Mesothelial cell of epicardium (in vitro differentiated cells): ENCODE measurements at regions not wholly inside any gene's neighbourhood (a gene's known extent, or its start where the extent isn't known, plus 50 kb on each side); places are given as distances from the start of the nearest gene placed in this dataset.
"Not testable (repeated sequence)": the region's sequence is repeated elsewhere in the genome, so short reads cannot be mapped to it uniquely, and the experiment has no call there.

ENCODE experiments used
- DNase-seq, 2 experiments: peaks; one replicate each; pipeline ENCODE4 v3.0.0; 2021; ENCODE audit warnings: low spot score in 2 of 2; ENCODE audit not compliant: unreplicated experiment in 2 of 2
- H3K27ac Mint-ChIP-seq: 2 replicates; pipeline ENCODE4 v1.8.0; 2021; ENCODE audit warnings: mixed read lengths
- H3K27me3 Mint-ChIP-seq: 2 replicates; pipeline ENCODE4 v1.8.0; 2021; ENCODE audit warnings: low read depth, mixed read lengths
- H3K36me3 Mint-ChIP-seq: 2 replicates; pipeline ENCODE4 v1.8.0; 2021; ENCODE audit warnings: mixed read lengths
- H3K4me1 Mint-ChIP-seq: 2 replicates; pipeline ENCODE4 v1.8.0; 2021; ENCODE audit warnings: mixed read lengths
- H3K4me3 Mint-ChIP-seq: 2 replicates; pipeline ENCODE4 v1.8.0; 2021; ENCODE audit warnings: mild to moderate bottlenecking, moderate library complexity, mixed read lengths
- H3K9me3 Mint-ChIP-seq: 2 replicates; pipeline ENCODE4 v1.8.0; 2021; ENCODE audit warnings: mixed read lengths
- TF ChIP-seq, protein P1 (sequence below): fragments of 200-600 bp; sonication (generic); IDR thresholded peaks from one replicate; pipeline ENCODE4 v1.5.0; 2021; ENCODE audit warnings: antibody characterized with exemption; ENCODE audit not compliant: unreplicated experiment

DNA sequence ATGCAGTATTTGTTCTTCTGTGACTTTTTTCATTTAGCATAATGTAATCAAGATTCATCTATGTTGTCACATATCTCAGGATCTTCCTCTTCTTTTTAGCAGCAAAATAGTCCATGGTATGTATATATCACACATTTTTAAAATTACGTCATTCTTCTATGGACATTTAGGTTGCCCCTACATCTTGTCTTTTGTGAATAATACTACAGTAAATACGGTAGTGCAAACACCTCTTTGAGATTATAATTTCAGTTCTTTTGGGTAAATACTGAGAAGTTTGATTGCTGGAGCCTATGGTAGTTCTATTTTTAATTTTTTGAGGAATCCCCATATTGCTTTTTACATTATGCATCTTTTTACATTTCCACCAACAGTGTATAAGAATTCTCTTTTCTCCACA, 1174.9 kb downstream of the NSUN3 start:
- Mint-ChIP-seq H3K27me3 (no peaks in the 10 kb centered on the region), H3K36me3 (no peaks in the 10 kb centered on the region), H3K4me3 (no peak overlapping the region), H3K27ac (no peak overlapping the region), H3K4me1 (no peaks in the 10 kb centered on the region), H3K9me3 (no peaks in the 10 kb centered on the region)
- DNase-seq = no peak
- TF ChIP-seq, protein P1, sequence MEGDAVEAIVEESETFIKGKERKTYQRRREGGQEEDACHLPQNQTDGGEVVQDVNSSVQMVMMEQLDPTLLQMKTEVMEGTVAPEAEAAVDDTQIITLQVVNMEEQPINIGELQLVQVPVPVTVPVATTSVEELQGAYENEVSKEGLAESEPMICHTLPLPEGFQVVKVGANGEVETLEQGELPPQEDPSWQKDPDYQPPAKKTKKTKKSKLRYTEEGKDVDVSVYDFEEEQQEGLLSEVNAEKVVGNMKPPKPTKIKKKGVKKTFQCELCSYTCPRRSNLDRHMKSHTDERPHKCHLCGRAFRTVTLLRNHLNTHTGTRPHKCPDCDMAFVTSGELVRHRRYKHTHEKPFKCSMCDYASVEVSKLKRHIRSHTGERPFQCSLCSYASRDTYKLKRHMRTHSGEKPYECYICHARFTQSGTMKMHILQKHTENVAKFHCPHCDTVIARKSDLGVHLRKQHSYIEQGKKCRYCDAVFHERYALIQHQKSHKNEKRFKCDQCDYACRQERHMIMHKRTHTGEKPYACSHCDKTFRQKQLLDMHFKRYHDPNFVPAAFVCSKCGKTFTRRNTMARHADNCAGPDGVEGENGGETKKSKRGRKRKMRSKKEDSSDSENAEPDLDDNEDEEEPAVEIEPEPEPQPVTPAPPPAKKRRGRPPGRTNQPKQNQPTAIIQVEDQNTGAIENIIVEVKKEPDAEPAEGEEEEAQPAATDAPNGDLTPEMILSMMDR = no peak

DNA sequence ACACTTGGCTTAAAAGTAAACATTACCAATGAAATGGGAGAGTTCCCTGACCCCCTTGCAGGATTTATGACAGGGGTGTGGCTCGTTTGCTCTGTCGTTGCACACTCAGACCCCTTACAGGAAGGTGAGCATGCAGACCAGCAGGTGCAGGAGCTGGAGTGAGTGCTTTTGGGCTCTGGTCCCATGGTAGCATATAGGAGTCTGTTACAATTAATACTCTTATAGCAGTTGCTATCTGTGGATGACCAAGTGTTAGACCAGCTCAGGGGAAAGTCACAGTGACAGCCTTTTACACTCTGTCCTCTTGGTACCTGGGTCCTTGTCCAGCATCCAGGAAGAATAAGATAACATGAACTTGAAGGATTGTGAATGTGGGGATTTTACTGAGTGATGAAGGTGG, 1177.5 kb downstream of the NSUN3 start:
- Mint-ChIP-seq H3K36me3 (no peaks in the 10 kb centered on the region), H3K4me1 (no peaks in the 10 kb centered on the region), H3K4me3 (no peak overlapping the region), H3K9me3 (no peaks in the 10 kb centered on the region), H3K27me3 (no peaks in the 10 kb centered on the region), H3K27ac (no peak overlapping the region)
- TF ChIP-seq, protein P1 = no peak
- no peak for DNase-seq

DNA sequence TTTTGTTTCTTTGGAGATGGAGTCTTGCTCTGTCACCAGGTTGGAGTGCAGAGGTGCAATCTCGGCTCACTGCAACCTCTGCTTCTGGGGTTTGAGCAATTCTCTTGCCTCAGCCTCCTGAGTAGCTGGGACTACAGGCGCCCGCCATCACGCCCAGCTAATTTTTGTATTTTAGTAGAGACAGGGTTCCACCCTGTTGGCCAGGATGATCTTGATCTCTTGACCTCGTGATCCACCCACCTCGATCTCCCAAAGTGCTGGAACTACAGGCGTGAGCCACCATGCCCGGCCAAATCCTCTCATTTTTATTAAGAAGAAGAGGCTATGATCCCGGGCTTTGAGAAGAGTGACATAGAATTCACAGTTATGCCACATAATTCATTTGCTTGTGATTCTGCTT, 1178.4 kb downstream of the NSUN3 start:
- not testable (repeated sequence) for H3K4me1 Mint-ChIP-seq, H3K4me3 Mint-ChIP-seq, H3K27ac Mint-ChIP-seq, H3K9me3 Mint-ChIP-seq, DNase-seq, H3K36me3 Mint-ChIP-seq, H3K27me3 Mint-ChIP-seq

DNA sequence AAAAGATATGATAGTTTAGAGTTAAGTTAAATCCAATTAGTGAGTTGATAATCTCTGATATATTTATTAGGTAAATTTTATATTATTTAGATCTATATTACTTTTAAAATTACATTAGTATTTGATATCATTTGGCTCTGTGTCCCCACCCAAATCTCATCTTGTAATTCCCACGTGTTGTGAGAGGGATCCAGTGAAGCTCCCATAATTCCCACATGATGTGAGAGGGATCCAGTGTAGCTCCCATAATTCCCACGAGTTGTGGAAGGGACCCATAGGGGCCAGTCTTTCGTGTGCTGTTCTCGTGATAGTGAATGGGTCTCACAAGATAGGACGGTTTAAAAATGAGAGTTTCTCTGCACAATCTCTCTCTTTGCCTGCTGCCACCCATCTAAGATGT, 1183.6 kb downstream of the NSUN3 start:
- H3K36me3 Mint-ChIP-seq = no peaks in the 10 kb centered on the region
- no peaks in the 10 kb centered on the region for H3K27me3 Mint-ChIP-seq
- no peak overlapping the region for H3K4me3 Mint-ChIP-seq
- peaks cover 7% of the 10 kb centered on the region for H3K9me3 Mint-ChIP-seq
- DNase-seq = no peak
- TF ChIP-seq, protein P1 = no peak
- no peak overlapping the region for H3K27ac Mint-ChIP-seq
- H3K4me1 Mint-ChIP-seq = no peaks in the 10 kb centered on the region

DNA sequence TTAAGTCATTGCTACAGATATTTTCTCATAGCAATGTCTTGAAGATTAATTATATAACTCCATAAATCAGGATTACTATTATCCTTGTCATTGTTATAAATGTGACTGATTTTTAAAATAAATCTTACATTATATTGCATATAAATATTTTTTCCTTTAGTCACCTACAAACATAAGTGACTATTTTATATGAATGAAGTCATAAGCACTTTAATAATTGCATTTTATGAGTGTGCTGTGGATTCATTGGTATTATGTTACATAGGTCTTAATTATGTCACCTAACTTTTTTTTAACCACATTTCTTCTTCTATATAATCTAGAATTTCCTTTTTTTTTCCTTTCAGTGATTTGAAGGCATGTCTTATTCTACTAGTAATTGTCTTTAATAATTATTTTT, 1191.2 kb downstream of the NSUN3 start:
- TF ChIP-seq, protein P1 = no peak
- Mint-ChIP-seq H3K36me3 (peaks cover 4% of the 10 kb centered on the region), H3K9me3 (peaks cover 24% of the 10 kb centered on the region), H3K27me3 (no peaks in the 10 kb centered on the region), H3K27ac (no peak overlapping the region), H3K4me1 (no peaks in the 10 kb centered on the region), H3K4me3 (no peak overlapping the region)
- DNase-seq = no peak

DNA sequence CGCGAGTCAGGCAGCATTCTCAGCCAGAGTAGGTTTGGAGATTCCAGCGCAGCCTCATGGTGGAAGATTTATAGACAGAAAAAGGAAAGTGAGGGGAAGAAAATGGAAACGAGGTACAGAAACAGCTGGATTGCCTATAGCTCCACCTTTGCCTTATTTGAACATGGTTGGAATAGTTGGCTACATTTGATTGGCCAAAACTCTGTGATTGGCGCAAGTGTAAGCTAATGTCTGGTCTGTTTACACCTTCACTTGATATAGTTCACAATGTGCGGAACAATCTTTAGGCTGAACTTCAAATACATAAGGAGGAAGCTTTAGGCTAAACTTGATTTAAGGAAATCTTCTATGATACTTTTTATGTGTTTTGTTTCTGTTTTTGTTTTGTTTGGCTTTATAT, 1191.9 kb downstream of the NSUN3 start:
- Mint-ChIP-seq H3K36me3 (peaks cover 4% of the 10 kb centered on the region), H3K4me3 (no peak overlapping the region), H3K4me1 (no peaks in the 10 kb centered on the region), H3K27me3 (no peaks in the 10 kb centered on the region), H3K9me3 (peaks cover 28% of the 10 kb centered on the region), H3K27ac (no peak overlapping the region)
- DNase-seq = no peak
- TF ChIP-seq, protein P1 = no peak
